B cell (primary cell): ENCODE measurements at regions not wholly inside any gene's neighbourhood (a gene's known extent, or its start where the extent isn't known, plus 50 kb on each side); places are given as distances from the start of the nearest gene placed in this dataset.

Experiments
- ATAC-seq: fragments of 200-7000 bp; cut with Tn5 transposase; one replicate; pipeline ENCODE4 v1.10.0; 2021; ENCODE audit warnings: low read depth, mild to moderate bottlenecking, moderate number of reproducible peaks, moderate library complexity
- CTCF ChIA-PET: fragments of 350-600 bp; sonication (Branson Sonifier 250); formaldehyde crosslinking; loops from one replicate; lab custom pipeline; 2021; ENCODE audit warnings: antibody characterized with exemption, inconsistent platforms; lab: Charles Lee
- POLR2A ChIA-PET: fragments of 350-600 bp; sonication (Branson Sonifier 250); formaldehyde crosslinking; loops from one replicate; lab custom pipeline; 2021; ENCODE audit warnings: antibody characterized with exemption; lab: Charles Lee
- DNase-seq: peaks from one replicate; pipeline ENCODE4 v3.0.0; 2013
- H2AFZ ChIP-seq: 2 replicates; pipeline ENCODE4 v1.6.1; 2012; ENCODE audit warnings: mild to moderate bottlenecking, low read depth, low read length; ENCODE audit not compliant: insufficient read depth, poor library complexity, severe bottlenecking
- H3K27ac ChIP-seq, 2 donors: 1 replicate in 1 of 2; 2 replicates in 1 of 2; pipeline ENCODE4 v1.5.1; 2012 to 2013; ENCODE audit warnings: low read length in 2 of 2, mild to moderate bottlenecking in 2 of 2, moderate library complexity in 1 of 2
- H3K27me3 ChIP-seq, 4 experiments: fragments of 200-600 bp in 1 of 4; sonication (generic) in 1 of 4; replicated peaks in 1 of 4; 1 replicate in 2 of 4; 2 replicates in 2 of 4; pipeline versions ENCODE4 v1.6.1 to v1.7.0; 2013 to 2016; ENCODE audit warnings: low read length in 3 of 4, mild to moderate bottlenecking in 2 of 4, mixed read lengths in 1 of 4, moderate library complexity in 1 of 4; ENCODE audit not compliant: insufficient read depth in 4 of 4, control insufficient read depth in 3 of 4; ENCODE audit errors: control extremely low read depth in 1 of 4
- H3K36me3 ChIP-seq, 2 experiments: replicated peaks in 1 of 2; 1 replicate in 1 of 2; 2 replicates in 1 of 2; pipeline versions ENCODE4 v1.6.1 to v1.7.1; 2013; ENCODE audit warnings: low read length in 1 of 2; ENCODE audit not compliant: insufficient read depth in 2 of 2, control insufficient read depth in 1 of 2; ENCODE audit errors: control extremely low read depth in 1 of 2, extremely low read depth in 1 of 2
- H3K4me1 ChIP-seq, 2 donors: fragments of 200-600 bp in 1 of 2; sonication (generic) in 1 of 2; 1 replicate in 1 of 2; 2 replicates in 1 of 2; pipeline versions ENCODE4 v1.5.1 to v1.6.1; 2013 to 2017; ENCODE audit warnings: low read length in 2 of 2; ENCODE audit not compliant: control insufficient read depth in 2 of 2, insufficient read depth in 2 of 2
- H3K4me2 ChIP-seq: replicated peaks from 2 replicates; pipeline ENCODE3; 2012; ENCODE audit warnings: mild to moderate bottlenecking, low read depth, low read length; ENCODE audit not compliant: poor library complexity, severe bottlenecking
- H3K4me3 ChIP-seq, 5 experiments: fragments of 200-600 bp in 1 of 5; sonication (generic) in 1 of 5; 1 replicate in 3 of 5; 2 replicates in 2 of 5; pipeline versions ENCODE4 v1.5.1 to v1.7.0; 2011 to 2016; ENCODE audit warnings: low read length in 4 of 5, mild to moderate bottlenecking in 4 of 5, low read depth in 2 of 5, control low read depth in 1 of 5, moderate library complexity in 1 of 5; ENCODE audit not compliant: insufficient read depth in 1 of 5; ENCODE audit errors: control extremely low read depth in 1 of 5, extremely low read depth in 1 of 5
- H3K79me2 ChIP-seq: fragments of 200-600 bp; sonication (generic); one replicate; pipeline ENCODE4 v1.6.0; 2016; ENCODE audit warnings: low read length; ENCODE audit not compliant: control insufficient read depth, insufficient read depth
- H3K9ac ChIP-seq: fragments of 200-600 bp; sonication (generic); 2 replicates; pipeline ENCODE4 v1.6.1; 2017; ENCODE audit warnings: mild to moderate bottlenecking, low read length, moderate library complexity
- H3K9me3 ChIP-seq, 3 donors: one replicate each; pipeline versions ENCODE4 v1.6.1 to v1.7.1; 2013; ENCODE audit warnings: low read length in 2 of 3; ENCODE audit not compliant: control insufficient read depth in 2 of 3, insufficient read depth in 1 of 3; ENCODE audit errors: control extremely low read depth in 1 of 3
- H4K20me1 ChIP-seq: 2 replicates; pipeline ENCODE4 v1.6.0; 2012; ENCODE audit warnings: mild to moderate bottlenecking, low read length; ENCODE audit not compliant: insufficient read depth, control insufficient read depth, poor library complexity, severe bottlenecking
- H3K27ac Mint-ChIP-seq: one replicate; pipeline ENCODE4 v1.8.0; 2021; ENCODE audit warnings: mixed read lengths
- H3K27me3 Mint-ChIP-seq: one replicate; pipeline ENCODE4 v1.8.0; 2021; ENCODE audit warnings: mixed read lengths
- H3K4me1 Mint-ChIP-seq: one replicate; pipeline ENCODE4 v1.8.0; 2021; ENCODE audit warnings: mixed read lengths
- H3K4me3 Mint-ChIP-seq: one replicate; pipeline ENCODE4 v1.8.0; 2021; ENCODE audit warnings: mixed read lengths
- H3K9me3 Mint-ChIP-seq: one replicate; pipeline ENCODE4 v1.8.0; 2022; ENCODE audit warnings: mixed read lengths; ENCODE audit not compliant: insufficient read depth
- EZH2 ChIP-seq: IDR thresholded peaks from 2 replicates; pipeline ENCODE4 v1.6.1; 2012; ENCODE audit warnings: borderline replicate concordance, low read depth, mild to moderate bottlenecking, moderate library complexity, low read length; ENCODE audit not compliant: insufficient read depth, poor library complexity, severe bottlenecking
- WGBS: methylation state at CpG from one replicate; pipeline ENCODE4 v1.1.5; 2013; ENCODE audit warnings: missing lambda C conversion rate; ENCODE audit not compliant: insufficient coverage; 5-methylcytosine and 5-hydroxymethylcytosine counted together
- intact Hi-C: fragments of 100-400 bp; cut with micrococcal nuclease; formaldehyde crosslinking; loops from one replicate; pipeline ENCODE4 v1.10.0; 2022
- TF ChIP-seq, protein P1 (sequence below): fragments of 200-600 bp; IDR thresholded peaks from one replicate; pipeline ENCODE4 v1.8.0; 2022; ENCODE audit warnings: antibody characterized with exemption, mild to moderate bottlenecking

- Histone ChIP-seq H3K27ac (no peak overlapping the region), H3K9me3 (no peaks in the 10 kb centered on the region), H3K4me2 (no peak overlapping the region), H3K4me1 (no peaks in the 10 kb centered on the region), H3K36me3 (no peaks in the 10 kb centered on the region), H3K27me3 (no peaks in the 10 kb centered on the region), H3K4me3 (no peak overlapping the region), H3K79me2 (no peaks in the 10 kb centered on the region), H4K20me1 (no peaks in the 10 kb centered on the region), H3K9ac (no peak overlapping the region), H2AFZ (no peak overlapping the region)
- WGBS, result no CpG with 5 or more reads among the region's 3 CpGs
- DNase-seq (no peak), ATAC-seq (no peak)
- H3K27me3 Mint-ChIP-seq, result no peaks in the 10 kb centered on the region
- H3K9me3 Mint-ChIP-seq, result no peaks in the 10 kb centered on the region
- POLR2A ChIA-PET, result no interaction called here
- CTCF ChIA-PET, result interaction anchor here (0.7 kb wide), 1 partner anchor 1654 kb away, joined by 3 read pairs; no protein-coding TSS in a partner anchor
- TF ChIP-seq, protein P1, sequence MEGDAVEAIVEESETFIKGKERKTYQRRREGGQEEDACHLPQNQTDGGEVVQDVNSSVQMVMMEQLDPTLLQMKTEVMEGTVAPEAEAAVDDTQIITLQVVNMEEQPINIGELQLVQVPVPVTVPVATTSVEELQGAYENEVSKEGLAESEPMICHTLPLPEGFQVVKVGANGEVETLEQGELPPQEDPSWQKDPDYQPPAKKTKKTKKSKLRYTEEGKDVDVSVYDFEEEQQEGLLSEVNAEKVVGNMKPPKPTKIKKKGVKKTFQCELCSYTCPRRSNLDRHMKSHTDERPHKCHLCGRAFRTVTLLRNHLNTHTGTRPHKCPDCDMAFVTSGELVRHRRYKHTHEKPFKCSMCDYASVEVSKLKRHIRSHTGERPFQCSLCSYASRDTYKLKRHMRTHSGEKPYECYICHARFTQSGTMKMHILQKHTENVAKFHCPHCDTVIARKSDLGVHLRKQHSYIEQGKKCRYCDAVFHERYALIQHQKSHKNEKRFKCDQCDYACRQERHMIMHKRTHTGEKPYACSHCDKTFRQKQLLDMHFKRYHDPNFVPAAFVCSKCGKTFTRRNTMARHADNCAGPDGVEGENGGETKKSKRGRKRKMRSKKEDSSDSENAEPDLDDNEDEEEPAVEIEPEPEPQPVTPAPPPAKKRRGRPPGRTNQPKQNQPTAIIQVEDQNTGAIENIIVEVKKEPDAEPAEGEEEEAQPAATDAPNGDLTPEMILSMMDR, result no peak
- TF ChIP-seq EZH2, result no peak
- no peak overlapping the region for H3K4me3 Mint-ChIP-seq
- H3K4me1 Mint-ChIP-seq, result no peaks in the 10 kb centered on the region
- intact Hi-C loops, result no loop called here
- H3K27ac Mint-ChIP-seq, result no peak overlapping the region
Measured at GRCh38 chr11:24060125-24060524, 436.7 kb upstream of the LUZP2 start.

DNA sequence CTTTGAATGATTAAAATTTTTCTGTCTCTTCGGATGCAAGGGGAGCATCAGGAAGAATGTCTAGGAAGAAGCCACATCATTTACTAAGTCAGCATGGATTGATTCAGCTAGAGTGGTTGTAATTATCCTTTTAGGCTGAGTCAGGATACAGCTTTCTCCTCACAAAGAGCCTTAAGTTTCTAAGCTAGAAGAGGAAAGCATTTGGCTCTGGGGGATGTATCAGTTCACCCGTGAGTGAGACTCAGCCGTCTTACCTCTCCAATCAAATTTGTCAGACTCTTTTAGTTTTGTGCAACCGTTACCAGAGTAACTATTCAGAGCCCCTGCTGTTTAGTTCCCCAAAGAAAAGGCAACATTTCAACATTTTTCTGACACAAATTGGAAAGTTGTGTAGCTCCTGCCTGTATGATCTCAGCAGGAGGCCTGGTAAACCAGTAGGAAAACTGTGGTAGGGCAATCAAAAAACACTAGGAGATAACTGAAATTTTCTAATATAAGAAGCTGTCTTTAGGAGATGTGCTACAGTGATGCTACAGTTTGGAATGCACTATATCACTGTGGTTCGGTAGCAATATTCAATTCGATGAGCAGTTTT, 432.4 kb upstream of the LUZP2 start:
- TF ChIP-seq EZH2, result no peak
- TF ChIP-seq, protein P1, result no peak
- Mint-ChIP-seq H3K27me3 (no peaks in the 10 kb centered on the region), H3K4me3 (no peak overlapping the region), H3K9me3 (no peaks in the 10 kb centered on the region), H3K4me1 (no peaks in the 10 kb centered on the region), H3K27ac (no peak overlapping the region)
- no peak overlapping the region for H3K27ac ChIP-seq
- no peaks in the 10 kb centered on the region for H3K4me1 ChIP-seq
- H2AFZ ChIP-seq, result no peak overlapping the region
- POLR2A ChIA-PET, result no interaction called here
- H3K79me2 ChIP-seq, result no peaks in the 10 kb centered on the region
- H4K20me1 ChIP-seq, result no peaks in the 10 kb centered on the region
- CTCF ChIA-PET, result no interaction called here
- H3K9ac ChIP-seq, result no peak overlapping the region
- no peak overlapping the region for H3K4me2 ChIP-seq
- intact Hi-C loops, result no loop called here
- no peaks in the 10 kb centered on the region for H3K9me3 ChIP-seq
- DNase-seq (no peak), ATAC-seq (no peak)
- no peaks in the 10 kb centered on the region for H3K27me3 ChIP-seq
- no peak overlapping the region for H3K4me3 ChIP-seq
- H3K36me3 ChIP-seq, result no peaks in the 10 kb centered on the region
- WGBS, result 100% methylated on average over 2 of the region's 6 CpGs
